Trophoblast cell (in vitro differentiated cells and primary cell): ENCODE measurements at regions not wholly inside any gene's neighbourhood (a gene's known extent, or its start where the extent isn't known, plus 50 kb on each side); places are given as distances from the start of the nearest gene placed in this dataset.
"Not testable (repeated sequence)": the region's sequence is repeated elsewhere in the genome, so short reads cannot be mapped to it uniquely, and the experiment has no call there.

Experiments
- DNase-seq, 2 donors: peaks; one replicate each; pipeline ENCODE4 v3.0.0-alpha.2; 2016
- H2AFZ ChIP-seq: 2 replicates; pipeline ENCODE4 v1.6.1; 2013; ENCODE audit warnings: low read length, moderate library complexity, mild to moderate bottlenecking; ENCODE audit not compliant: insufficient read depth, poor library complexity
- H2AK5ac ChIP-seq: 2 replicates; pipeline ENCODE4 v1.6.1; 2013; ENCODE audit warnings: mild to moderate bottlenecking, low read length
- H2BK120ac ChIP-seq: 2 replicates; pipeline ENCODE4 v1.6.1; 2013; ENCODE audit warnings: low read length, mild to moderate bottlenecking, moderate library complexity; ENCODE audit not compliant: insufficient read depth, poor library complexity
- H2BK12ac ChIP-seq: 2 replicates; pipeline ENCODE4 v1.6.1; 2013; ENCODE audit warnings: mild to moderate bottlenecking, low read length, moderate library complexity
- H2BK5ac ChIP-seq: 2 replicates; pipeline ENCODE4 v1.6.1; 2013; ENCODE audit warnings: low read length, low read depth, moderate library complexity, mild to moderate bottlenecking; ENCODE audit not compliant: poor library complexity
- H3K14ac ChIP-seq: 2 replicates; pipeline ENCODE4 v1.6.1; 2013; ENCODE audit warnings: mild to moderate bottlenecking, low read length
- H3K18ac ChIP-seq: 2 replicates; pipeline ENCODE4 v1.6.1; 2013; ENCODE audit warnings: mild to moderate bottlenecking, low read length
- H3K23ac ChIP-seq: 2 replicates; pipeline ENCODE4 v1.6.1; 2013; ENCODE audit warnings: low read length
- H3K27ac ChIP-seq: 2 replicates; pipeline ENCODE4 v1.5.1; 2013; ENCODE audit warnings: low read depth, mild to moderate bottlenecking, inconsistent platforms, low read length, moderate library complexity
- H3K27me3 ChIP-seq: 2 replicates; pipeline ENCODE4 v1.6.1; 2013; ENCODE audit warnings: inconsistent platforms, mild to moderate bottlenecking, low read length, moderate library complexity; ENCODE audit not compliant: insufficient read depth
- H3K36me3 ChIP-seq, 2 experiments: 1 replicate in 1 of 2; 2 replicates in 1 of 2; pipeline ENCODE4 v1.6.1; 2013; ENCODE audit warnings: low read length in 2 of 2, mild to moderate bottlenecking in 2 of 2, moderate library complexity in 1 of 2; ENCODE audit not compliant: insufficient read depth in 2 of 2, control insufficient read depth in 1 of 2
- H3K4ac ChIP-seq: 2 replicates; pipeline ENCODE4 v1.6.1; 2013; ENCODE audit warnings: low read depth, mild to moderate bottlenecking, low read length, moderate library complexity
- H3K4me1 ChIP-seq, 2 experiments: 1 replicate in 1 of 2; 2 replicates in 1 of 2; pipeline ENCODE4 v1.6.1; 2013; ENCODE audit warnings: low read length in 2 of 2, mild to moderate bottlenecking in 2 of 2, moderate library complexity in 1 of 2; ENCODE audit not compliant: insufficient read depth in 2 of 2, control insufficient read depth in 1 of 2
- H3K4me2 ChIP-seq: 2 replicates; pipeline ENCODE4 v1.6.1; 2013; ENCODE audit warnings: inconsistent platforms, mild to moderate bottlenecking, low read length, moderate library complexity
- H3K4me3 ChIP-seq: 2 replicates; pipeline ENCODE4 v1.5.1; 2013; ENCODE audit warnings: mild to moderate bottlenecking, low read depth, low read length, inconsistent platforms
- H3K79me1 ChIP-seq: one replicate; pipeline ENCODE4 v1.6.1; 2013; ENCODE audit warnings: low read length
- H3K79me2 ChIP-seq: 2 replicates; pipeline ENCODE4 v1.6.1; 2013; ENCODE audit warnings: low read length, mild to moderate bottlenecking; ENCODE audit not compliant: control insufficient read depth, insufficient read depth, poor library complexity
- H3K9ac ChIP-seq: 2 replicates; pipeline ENCODE4 v1.6.1; 2013; ENCODE audit warnings: mild to moderate bottlenecking, low read length
- H3K9me3 ChIP-seq: 2 replicates; pipeline ENCODE4 v1.6.1; 2013; ENCODE audit warnings: low read depth, mild to moderate bottlenecking, control low read depth, inconsistent platforms, low read length; ENCODE audit not compliant: insufficient read depth
- H4K12ac ChIP-seq: 2 replicates; pipeline ENCODE4 v1.6.1; 2013; ENCODE audit warnings: low read depth, mild to moderate bottlenecking, low read length, moderate library complexity
- H4K8ac ChIP-seq: 2 replicates; pipeline ENCODE4 v1.6.1; 2013; ENCODE audit warnings: low read depth, mild to moderate bottlenecking, low read length, moderate library complexity
- H4K91ac ChIP-seq: one replicate; pipeline ENCODE4 v1.6.1; 2013; ENCODE audit warnings: low read depth, mild to moderate bottlenecking, low read length, moderate library complexity
- WGBS: extraction: QIAGEN DNeasy Blood & Tissue Kit; methylation state at CpG from one replicate; pipeline ENCODE4 v1.1.7; 2013; ENCODE audit warnings: missing lambda C conversion rate; ENCODE audit not compliant: insufficient read length, insufficient coverage; ENCODE audit errors: extremely low coverage; 5-methylcytosine and 5-hydroxymethylcytosine counted together

DNA sequence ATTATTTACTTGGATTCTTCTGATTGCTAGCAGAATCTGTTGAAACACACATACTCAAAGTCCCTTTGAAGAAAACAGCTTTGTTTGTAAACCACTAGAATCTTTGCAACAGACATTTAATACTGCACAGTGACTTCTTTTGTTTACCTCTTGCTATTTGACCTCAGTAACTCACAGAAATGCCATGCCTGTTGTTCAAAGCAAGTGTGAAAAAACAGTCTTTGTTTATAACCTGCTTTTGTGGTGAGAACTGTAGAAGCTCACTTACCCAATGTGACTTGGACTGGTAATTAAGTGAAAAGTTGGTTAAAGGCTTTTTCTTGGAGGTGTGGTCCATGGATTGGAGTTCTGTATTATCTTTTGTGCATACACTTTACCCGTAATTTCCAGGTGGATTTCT, 55.7 kb upstream of the ARL17B start:
- no CpG with 5 or more reads among the region's 1 CpG for WGBS
- not testable (repeated sequence) for H2AFZ ChIP-seq, H2AK5ac ChIP-seq, H3K4me2 ChIP-seq, H3K4me1 ChIP-seq, H3K18ac ChIP-seq, H3K9me3 ChIP-seq, H3K4me3 ChIP-seq, H3K36me3 ChIP-seq, H3K79me1 ChIP-seq, H3K4ac ChIP-seq, H2BK12ac ChIP-seq, H3K79me2 ChIP-seq, H3K9ac ChIP-seq, H3K23ac ChIP-seq, H3K14ac ChIP-seq, H4K12ac ChIP-seq, DNase-seq, H4K91ac ChIP-seq, H3K27ac ChIP-seq, H2BK120ac ChIP-seq, H3K27me3 ChIP-seq, H2BK5ac ChIP-seq, H4K8ac ChIP-seq

DNA sequence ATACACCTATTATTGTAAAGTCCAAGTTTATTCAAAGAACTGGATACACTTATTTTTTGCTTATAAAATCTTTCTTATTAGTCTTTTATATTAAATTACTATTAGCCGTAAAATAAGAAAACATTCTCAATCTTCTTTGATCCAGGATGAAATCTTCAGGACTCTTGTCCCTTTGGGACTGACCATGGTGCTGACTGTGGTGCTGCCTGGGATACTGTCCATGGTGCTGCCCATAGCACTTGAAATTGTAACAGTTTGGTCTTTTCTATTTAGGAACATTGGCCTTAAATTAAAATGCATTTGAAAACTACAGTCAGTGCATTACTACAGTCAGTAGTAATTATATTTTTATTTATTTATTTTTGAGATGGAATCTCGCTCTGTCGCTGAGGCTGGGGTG, 53.0 kb upstream of the ARL17B start:
- H3K14ac ChIP-seq, H2BK5ac ChIP-seq, H2BK12ac ChIP-seq, H4K12ac ChIP-seq, H2BK120ac ChIP-seq, H3K4me3 ChIP-seq, DNase-seq, H3K4ac ChIP-seq, H3K36me3 ChIP-seq, H2AK5ac ChIP-seq, H4K91ac ChIP-seq, H3K23ac ChIP-seq, H3K27ac ChIP-seq, H3K27me3 ChIP-seq, H3K9me3 ChIP-seq, H4K8ac ChIP-seq, H3K4me1 ChIP-seq, H3K4me2 ChIP-seq, H3K79me2 ChIP-seq, H3K79me1 ChIP-seq, H3K9ac ChIP-seq, H3K18ac ChIP-seq, H2AFZ ChIP-seq: not testable (repeated sequence)
- WGBS: no CpG with 5 or more reads among the region's 3 CpGs

DNA sequence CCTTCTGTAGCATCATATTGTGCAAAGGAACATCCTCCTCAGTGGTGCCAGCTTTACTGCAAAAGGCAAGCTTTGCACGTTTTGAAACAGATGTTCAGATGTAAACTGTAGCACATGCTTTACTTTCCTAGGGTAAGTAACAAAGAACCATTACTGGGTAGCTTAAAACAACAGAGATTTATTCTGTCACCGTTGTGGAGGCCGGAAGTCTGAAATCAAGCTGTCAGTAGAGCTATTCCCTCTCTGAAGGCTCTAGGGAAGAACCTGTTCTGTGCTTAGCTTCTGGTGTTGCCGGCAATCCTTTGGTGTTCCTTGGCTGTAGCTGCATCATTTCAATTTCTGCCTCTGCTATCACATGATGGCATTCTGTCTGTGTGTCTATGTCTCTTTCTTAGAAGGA, 50.6 kb upstream of the ARL17B start:
- H2BK120ac ChIP-seq, H3K14ac ChIP-seq, H2AK5ac ChIP-seq, H4K8ac ChIP-seq, H3K4ac ChIP-seq, H3K27ac ChIP-seq, H3K4me1 ChIP-seq, H4K91ac ChIP-seq, H3K27me3 ChIP-seq, H2AFZ ChIP-seq, H2BK5ac ChIP-seq, H4K12ac ChIP-seq, H3K23ac ChIP-seq, H2BK12ac ChIP-seq, DNase-seq, H3K4me2 ChIP-seq, H3K4me3 ChIP-seq, H3K79me1 ChIP-seq, H3K36me3 ChIP-seq, H3K9ac ChIP-seq, H3K9me3 ChIP-seq, H3K79me2 ChIP-seq, H3K18ac ChIP-seq: not testable (repeated sequence)
- no CpG with 5 or more reads among the region's 4 CpGs for WGBS

DNA sequence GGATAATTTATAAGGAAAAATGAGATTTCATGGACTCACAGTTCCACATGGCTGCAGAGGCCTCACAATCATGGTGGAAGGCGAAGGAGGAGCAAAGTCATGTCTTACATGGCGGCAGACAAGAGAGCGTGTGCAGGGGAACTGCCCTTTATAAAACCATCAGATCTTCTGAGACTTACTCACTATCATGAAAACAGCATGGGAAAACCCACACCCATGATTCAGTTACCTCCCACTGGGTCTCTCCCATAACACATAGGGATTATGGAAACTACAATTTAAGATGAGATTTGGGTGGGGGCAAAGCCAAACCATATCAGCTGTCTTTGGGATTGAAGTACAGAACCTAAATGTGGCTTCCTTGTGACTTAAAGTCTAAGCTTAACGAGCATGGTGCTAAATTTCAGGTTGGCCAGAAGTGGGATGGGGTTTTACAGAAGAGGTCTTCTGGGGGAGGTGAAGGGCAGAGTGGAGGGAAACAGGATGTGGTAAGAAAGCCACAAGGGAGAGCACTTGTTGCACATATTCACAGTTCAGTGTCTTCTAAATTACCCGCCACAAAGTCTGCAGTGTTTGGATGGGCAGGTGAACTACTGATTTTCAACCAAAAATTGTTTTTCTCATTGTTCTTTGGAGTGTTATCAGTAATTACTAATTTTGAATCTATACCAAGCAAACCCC, 49.7 kb upstream of the ARL17B start:
- not testable (repeated sequence) for H3K14ac ChIP-seq, H3K27me3 ChIP-seq, H2AK5ac ChIP-seq, H2BK12ac ChIP-seq, H3K18ac ChIP-seq, H3K36me3 ChIP-seq, H2AFZ ChIP-seq, H3K23ac ChIP-seq, H3K4me1 ChIP-seq, H3K9me3 ChIP-seq, H4K12ac ChIP-seq, H4K91ac ChIP-seq, DNase-seq, H3K4ac ChIP-seq, H3K79me1 ChIP-seq, H2BK5ac ChIP-seq, H3K4me3 ChIP-seq, H3K27ac ChIP-seq, H4K8ac ChIP-seq, H3K9ac ChIP-seq, H3K4me2 ChIP-seq, H3K79me2 ChIP-seq, H2BK120ac ChIP-seq
- WGBS: no CpG with 5 or more reads among the region's 5 CpGs
